LNCAP (cell line): ENCODE measurements at regions not wholly inside any gene's neighbourhood (a gene's known extent, or its start where the extent isn't known, plus 50 kb on each side); places are given as distances from the start of the nearest gene placed in this dataset.
A peak's percentile ranks its signal among the peaks of the same experiment; 100 is the strongest.

Experiments
- CTCF ChIP-seq: fragments of 450-650 bp; IDR thresholded peaks from 2 replicates; pipeline ENCODE4 v1.5.1; 2017; ENCODE audit warnings: mild to moderate bottlenecking

- no peak for TF ChIP-seq CTCF
These were observed 321.4 kb downstream of the FAT3 start for GRCh38 chr11:92545906-92546471.

- TF ChIP-seq CTCF, result no peak
These were observed 322.0 kb downstream of the FAT3 start for GRCh38 chr11:92546603-92547002.

DNA sequence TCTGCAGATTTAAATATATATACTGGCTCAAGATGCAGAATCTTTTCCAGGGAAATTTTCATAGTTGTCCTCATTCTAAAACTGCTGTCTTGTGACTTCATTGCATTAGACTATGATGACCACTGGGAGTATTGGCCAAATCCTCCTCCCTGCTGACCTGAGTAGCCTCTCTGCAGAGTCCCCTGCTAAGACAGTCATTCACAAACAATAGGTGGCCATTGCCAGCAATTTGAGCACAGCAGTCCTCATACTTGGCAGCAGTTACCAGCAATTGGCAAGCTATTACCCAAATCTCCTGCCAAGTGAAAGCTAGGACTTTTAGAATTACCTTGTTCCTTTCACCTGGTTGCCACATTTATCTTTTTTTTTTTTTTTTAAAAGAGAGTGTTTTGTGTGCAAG, 325.8 kb downstream of the FAT3 start:
- TF ChIP-seq CTCF, result no peak

DNA sequence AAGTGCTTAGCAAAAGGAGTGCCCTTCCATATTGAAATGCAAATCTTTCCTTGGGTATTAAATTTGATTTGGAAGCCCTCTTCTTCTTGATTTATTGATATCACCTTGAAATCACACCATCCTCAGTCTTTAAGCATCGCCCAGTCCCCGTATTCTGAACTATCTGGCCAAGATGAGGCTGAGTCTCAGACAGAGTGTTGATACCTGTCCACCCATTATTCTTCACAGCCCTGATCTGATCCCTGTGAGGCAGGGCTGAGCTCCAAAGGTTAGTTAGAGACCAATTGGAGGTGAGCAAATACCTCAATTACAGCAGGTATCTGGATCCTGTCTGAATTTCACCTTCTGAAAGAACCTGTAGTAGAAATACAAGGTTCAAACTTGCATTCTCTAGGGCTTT, 326.3 kb downstream of the FAT3 start:
- TF ChIP-seq CTCF, result no peak

- TF ChIP-seq CTCF, result peak; percentile 58
These were observed 328.3 kb downstream of the FAT3 start for GRCh38 chr11:92552942-92553341.

DNA sequence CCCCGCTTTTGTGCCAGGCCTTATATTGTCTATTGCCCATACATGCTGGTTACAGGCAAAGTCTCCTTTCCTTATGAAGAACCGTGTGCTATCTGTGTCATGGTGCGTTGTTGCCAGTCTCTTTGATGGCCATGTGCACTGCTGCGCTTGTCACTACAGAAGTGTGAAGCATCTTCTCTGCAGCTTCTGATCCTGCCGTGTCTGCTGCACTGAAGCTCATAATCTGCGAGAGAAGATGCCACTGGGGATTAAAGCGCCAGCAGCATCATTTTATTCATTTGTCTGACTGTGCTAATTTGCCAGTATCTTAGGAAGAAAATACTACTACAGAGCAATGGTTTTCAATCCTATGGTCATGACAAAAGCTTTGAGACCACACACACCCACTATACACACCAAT, 330.1 kb downstream of the FAT3 start:
- TF ChIP-seq CTCF, result no peak

- TF ChIP-seq CTCF, result no peak
These were observed 331.8 kb downstream of the FAT3 start for GRCh38 chr11:92556431-92556830.

- no peak for TF ChIP-seq CTCF
These were observed 333.3 kb downstream of the FAT3 start for GRCh38 chr11:92557879-92558278.
